ENCODE measurements at regions not wholly inside any gene's neighbourhood (a gene's known extent, or its start where the extent isn't known, plus 50 kb on each side); places are given as distances from the start of the nearest gene placed in this dataset.

DNA sequence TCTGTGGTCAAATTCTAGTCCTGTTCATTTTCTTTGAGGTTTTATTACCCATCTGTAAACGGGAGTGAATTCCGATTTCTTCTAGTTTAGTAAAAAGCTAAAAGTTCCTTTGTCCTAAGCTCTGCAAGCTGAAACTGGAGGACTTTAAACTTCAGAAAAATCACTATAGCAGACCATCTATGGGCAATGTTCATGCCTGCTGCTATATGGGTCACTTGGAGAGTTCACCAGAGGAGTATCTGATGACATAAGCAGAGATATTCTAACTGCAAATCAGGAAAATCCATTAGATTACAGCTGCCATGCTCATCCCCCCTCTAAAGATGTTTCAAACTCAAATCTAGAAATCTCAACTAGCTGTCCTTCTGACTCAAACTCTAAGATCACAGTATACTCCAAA, 193.0 kb upstream of the RTL1 start:
- Histone ChIP-seq H3K9ac (ENCODE audit: insufficient read depth, low read length, poor library complexity, severe bottlenecking) (no peak overlapping the region), H3K4me2 (replicated peaks; ENCODE audit: extremely low read depth, low read length, poor library complexity, severe bottlenecking) (no peak overlapping the region), H3K27ac (ENCODE audit: low read depth in 1 of 2, low read length in 2 of 2) (no peak overlapping the region), H3K36me3 (replicated peaks in 1 of 2; ENCODE audit: control insufficient read depth in 1 of 2, insufficient read depth in 2 of 2, low read length in 2 of 2) (no peaks in the 10 kb centered on the region), H3K9me3 (replicated peaks in 1 of 2; ENCODE audit: control insufficient read depth in 1 of 2, insufficient read depth in 1 of 2, low read length in 2 of 2) (peaks cover 6% of the 10 kb centered on the region in 2 donors), H3K4me1 (ENCODE audit: control insufficient read depth in 1 of 2, insufficient read depth in 2 of 2, low read length in 2 of 2) (no peaks in the 10 kb centered on the region), H4K20me1 (ENCODE audit: insufficient read depth, low read length) (no peaks in the 10 kb centered on the region), H2AFZ (ENCODE audit: insufficient read depth, low read depth, low read length, poor library complexity, severe bottlenecking) (no peak overlapping the region), H3K27me3 (ENCODE audit: control insufficient read depth in 2 of 2, insufficient read depth in 2 of 2, low read length in 2 of 2) (no peaks in the 10 kb centered on the region), H3K79me2 (ENCODE audit: insufficient read depth, low read length) (no peaks in the 10 kb centered on the region), H3K4me3 (replicated peaks in 1 of 3; ENCODE audit: low read depth in 2 of 3, low read length in 3 of 3) (no peak overlapping the region)
- Mint-ChIP-seq H3K4me1 (no peaks in the 10 kb centered on the region), H3K9me3 (peaks cover 0 to 15% (median 11%) of the 10 kb centered on the region in 7 donors), H3K4me3 (no peak overlapping the region), H3K36me3 (no peaks in the 10 kb centered on the region), H3K27ac (no peak overlapping the region), H3K27me3 (ENCODE audit: low read depth in 3 of 3) (peaks cover 2 to 6% (median 4%) of the 10 kb centered on the region in 3 donors)
- TF ChIP-seq, protein P1, sequence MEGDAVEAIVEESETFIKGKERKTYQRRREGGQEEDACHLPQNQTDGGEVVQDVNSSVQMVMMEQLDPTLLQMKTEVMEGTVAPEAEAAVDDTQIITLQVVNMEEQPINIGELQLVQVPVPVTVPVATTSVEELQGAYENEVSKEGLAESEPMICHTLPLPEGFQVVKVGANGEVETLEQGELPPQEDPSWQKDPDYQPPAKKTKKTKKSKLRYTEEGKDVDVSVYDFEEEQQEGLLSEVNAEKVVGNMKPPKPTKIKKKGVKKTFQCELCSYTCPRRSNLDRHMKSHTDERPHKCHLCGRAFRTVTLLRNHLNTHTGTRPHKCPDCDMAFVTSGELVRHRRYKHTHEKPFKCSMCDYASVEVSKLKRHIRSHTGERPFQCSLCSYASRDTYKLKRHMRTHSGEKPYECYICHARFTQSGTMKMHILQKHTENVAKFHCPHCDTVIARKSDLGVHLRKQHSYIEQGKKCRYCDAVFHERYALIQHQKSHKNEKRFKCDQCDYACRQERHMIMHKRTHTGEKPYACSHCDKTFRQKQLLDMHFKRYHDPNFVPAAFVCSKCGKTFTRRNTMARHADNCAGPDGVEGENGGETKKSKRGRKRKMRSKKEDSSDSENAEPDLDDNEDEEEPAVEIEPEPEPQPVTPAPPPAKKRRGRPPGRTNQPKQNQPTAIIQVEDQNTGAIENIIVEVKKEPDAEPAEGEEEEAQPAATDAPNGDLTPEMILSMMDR (IDR thresholded peaks at IDR 0.05): no peak
- DNase-seq: no peak
- WGBS (ENCODE audit: insufficient coverage): 93% methylated on average over 2 of the region's 2 CpGs
- intact Hi-C loops (cut with micrococcal nuclease): no loop called here

DNA sequence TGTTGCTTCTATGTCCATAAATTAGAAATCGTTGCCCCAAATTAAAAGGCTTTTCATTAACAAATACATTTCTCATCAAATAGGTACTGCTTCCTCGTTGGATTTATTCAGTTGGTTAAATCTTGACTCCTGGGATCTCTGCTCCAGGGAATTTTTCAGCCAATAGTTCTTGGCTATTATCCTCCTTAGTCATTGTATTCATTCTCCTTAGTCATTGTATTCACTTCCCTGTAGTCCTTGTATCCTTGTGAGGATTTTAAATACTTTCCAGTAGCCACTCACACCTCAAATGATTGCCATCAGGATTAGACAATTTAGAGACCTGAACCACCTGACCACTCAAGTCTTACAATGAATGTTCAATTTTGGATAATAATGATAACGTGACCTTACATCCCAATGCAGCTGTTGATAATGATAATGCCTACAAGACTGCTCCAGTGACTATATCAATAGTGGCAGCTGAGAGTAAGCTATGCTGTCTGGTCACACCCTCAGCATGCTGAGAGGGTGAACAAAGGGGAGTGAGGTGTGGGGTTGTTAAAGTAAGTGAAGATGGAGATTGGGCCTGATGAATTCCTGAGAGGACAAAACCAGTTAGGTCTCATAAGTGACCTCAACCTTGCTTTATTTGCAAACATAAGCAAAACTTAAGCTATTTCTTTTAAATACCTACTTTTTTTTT, 193.7 kb upstream of the RTL1 start:
- Histone ChIP-seq H3K9ac (ENCODE audit: insufficient read depth, low read length, poor library complexity, severe bottlenecking) (no peak overlapping the region), H3K27me3 (ENCODE audit: control insufficient read depth in 2 of 2, insufficient read depth in 2 of 2, low read length in 2 of 2) (no peaks in the 10 kb centered on the region), H3K79me2 (ENCODE audit: insufficient read depth, low read length) (no peaks in the 10 kb centered on the region), H3K9me3 (replicated peaks in 1 of 2; ENCODE audit: control insufficient read depth in 1 of 2, insufficient read depth in 1 of 2, low read length in 2 of 2) (peaks cover 6% of the 10 kb centered on the region in 2 donors), H3K4me2 (replicated peaks; ENCODE audit: extremely low read depth, low read length, poor library complexity, severe bottlenecking) (no peak overlapping the region), H3K36me3 (replicated peaks in 1 of 2; ENCODE audit: control insufficient read depth in 1 of 2, insufficient read depth in 2 of 2, low read length in 2 of 2) (no peaks in the 10 kb centered on the region), H2AFZ (ENCODE audit: insufficient read depth, low read depth, low read length, poor library complexity, severe bottlenecking) (no peak overlapping the region), H3K4me3 (replicated peaks in 1 of 3; ENCODE audit: low read depth in 2 of 3, low read length in 3 of 3) (no peak overlapping the region), H3K27ac (ENCODE audit: low read depth in 1 of 2, low read length in 2 of 2) (no peak overlapping the region), H4K20me1 (ENCODE audit: insufficient read depth, low read length) (no peaks in the 10 kb centered on the region), H3K4me1 (ENCODE audit: control insufficient read depth in 1 of 2, insufficient read depth in 2 of 2, low read length in 2 of 2) (no peaks in the 10 kb centered on the region)
- Mint-ChIP-seq H3K27me3 (ENCODE audit: low read depth in 3 of 3) (peaks cover 2 to 6% (median 4%) of the 10 kb centered on the region in 3 donors), H3K9me3 (peaks cover 3 to 15% (median 11%) of the 10 kb centered on the region in 7 donors), H3K4me3 (no peak overlapping the region), H3K27ac (peak overlapping the region in 1 of 7 donors; percentile 72), H3K4me1 (no peaks in the 10 kb centered on the region), H3K36me3 (no peaks in the 10 kb centered on the region)
- no CpG with 5 or more reads among the region's 3 CpGs for WGBS (ENCODE audit: insufficient coverage)
- intact Hi-C loops (cut with micrococcal nuclease): no loop called here
- TF ChIP-seq, protein P1 (IDR thresholded peaks at IDR 0.05): no peak
- no peak for DNase-seq

All from CD14-positive monocyte (primary cell).